ENCODE measurements at regions not wholly inside any gene's neighbourhood (a gene's known extent, or its start where the extent isn't known, plus 50 kb on each side); places are given as distances from the start of the nearest gene placed in this dataset.
A peak's percentile ranks its signal among the peaks of the same experiment; 100 is the strongest.

DNA sequence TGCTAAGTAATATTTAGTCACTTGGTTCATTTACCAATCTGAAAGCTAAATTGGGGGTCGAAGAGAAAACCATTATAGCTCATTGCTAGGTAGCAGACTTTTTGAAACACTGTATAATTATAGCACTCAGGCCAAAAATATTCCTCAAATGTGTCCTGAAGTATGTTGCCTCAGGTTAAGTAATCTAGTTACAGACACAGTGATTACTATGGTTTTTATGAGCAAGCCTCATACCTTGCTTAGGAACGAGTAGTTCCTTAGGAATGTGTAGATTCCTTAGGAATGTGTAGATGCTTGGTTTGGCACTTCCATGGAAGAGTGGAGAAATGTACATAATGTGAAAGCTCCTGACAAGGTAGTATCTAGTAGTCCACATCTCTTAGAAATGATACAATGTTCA lies 387.5 kb downstream of the LMO7 start:
- peak overlapping the region; percentile 0; the same call in 1 of the 2 replicates for H3K27ac Mint-ChIP-seq
- TF ChIP-seq, protein P1, sequence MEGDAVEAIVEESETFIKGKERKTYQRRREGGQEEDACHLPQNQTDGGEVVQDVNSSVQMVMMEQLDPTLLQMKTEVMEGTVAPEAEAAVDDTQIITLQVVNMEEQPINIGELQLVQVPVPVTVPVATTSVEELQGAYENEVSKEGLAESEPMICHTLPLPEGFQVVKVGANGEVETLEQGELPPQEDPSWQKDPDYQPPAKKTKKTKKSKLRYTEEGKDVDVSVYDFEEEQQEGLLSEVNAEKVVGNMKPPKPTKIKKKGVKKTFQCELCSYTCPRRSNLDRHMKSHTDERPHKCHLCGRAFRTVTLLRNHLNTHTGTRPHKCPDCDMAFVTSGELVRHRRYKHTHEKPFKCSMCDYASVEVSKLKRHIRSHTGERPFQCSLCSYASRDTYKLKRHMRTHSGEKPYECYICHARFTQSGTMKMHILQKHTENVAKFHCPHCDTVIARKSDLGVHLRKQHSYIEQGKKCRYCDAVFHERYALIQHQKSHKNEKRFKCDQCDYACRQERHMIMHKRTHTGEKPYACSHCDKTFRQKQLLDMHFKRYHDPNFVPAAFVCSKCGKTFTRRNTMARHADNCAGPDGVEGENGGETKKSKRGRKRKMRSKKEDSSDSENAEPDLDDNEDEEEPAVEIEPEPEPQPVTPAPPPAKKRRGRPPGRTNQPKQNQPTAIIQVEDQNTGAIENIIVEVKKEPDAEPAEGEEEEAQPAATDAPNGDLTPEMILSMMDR (IDR thresholded peaks at IDR 0.05) = no peak
- peaks cover 5% of the 10 kb centered on the region; the same call in 1 of the 2 replicates for H3K36me3 Mint-ChIP-seq (ENCODE audit: low read depth)
- peaks cover 5% of the 10 kb centered on the region; the same call in 1 of the 2 replicates for H3K9me3 Mint-ChIP-seq
- no peaks in the 10 kb centered on the region for H3K27me3 Mint-ChIP-seq (ENCODE audit: insufficient read depth)
- H3K4me1 Mint-ChIP-seq (ENCODE audit: low read depth) = peaks cover 16% of the 10 kb centered on the region
- DNase-seq = peak; percentile 54
- H3K4me3 Mint-ChIP-seq = no peak overlapping the region

DNA sequence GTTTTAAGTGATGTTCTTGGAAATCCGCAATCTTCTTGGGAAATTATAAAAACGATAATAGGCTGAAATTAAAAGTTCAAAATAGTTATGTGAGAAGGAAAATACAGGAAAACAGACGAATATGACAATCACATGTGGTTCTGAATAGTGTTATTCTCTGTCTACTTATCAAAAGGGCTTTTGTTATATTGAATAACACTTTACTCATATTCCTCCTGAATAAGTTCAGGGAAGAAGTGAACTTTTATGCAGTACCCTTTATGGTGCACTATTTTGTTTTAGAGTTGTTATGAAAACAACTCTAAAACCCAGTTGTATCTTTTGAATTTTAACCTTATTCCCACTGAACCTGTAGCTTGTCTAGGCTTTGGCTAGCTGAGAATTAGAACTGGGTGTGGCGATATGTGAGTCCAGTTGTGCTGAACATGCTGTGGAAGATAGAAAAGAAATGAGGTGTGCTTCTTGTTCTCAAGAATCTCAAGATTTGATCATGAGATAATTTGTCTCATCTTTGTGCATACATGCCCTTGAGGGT lies 384.4 kb downstream of the LMO7 start:
- no peak overlapping the region for H3K4me3 Mint-ChIP-seq
- TF ChIP-seq, protein P1 (IDR thresholded peaks at IDR 0.05) = no peak
- no peaks in the 10 kb centered on the region for H3K27me3 Mint-ChIP-seq (ENCODE audit: insufficient read depth)
- peaks cover 5% of the 10 kb centered on the region; the same call in 1 of the 2 replicates for H3K36me3 Mint-ChIP-seq (ENCODE audit: low read depth)
- peaks cover 17% of the 10 kb centered on the region for H3K4me1 Mint-ChIP-seq (ENCODE audit: low read depth)
- no peak overlapping the region for H3K27ac Mint-ChIP-seq
- no peak for DNase-seq
- peaks cover 5% of the 10 kb centered on the region; the same call in 1 of the 2 replicates for H3K9me3 Mint-ChIP-seq

DNA sequence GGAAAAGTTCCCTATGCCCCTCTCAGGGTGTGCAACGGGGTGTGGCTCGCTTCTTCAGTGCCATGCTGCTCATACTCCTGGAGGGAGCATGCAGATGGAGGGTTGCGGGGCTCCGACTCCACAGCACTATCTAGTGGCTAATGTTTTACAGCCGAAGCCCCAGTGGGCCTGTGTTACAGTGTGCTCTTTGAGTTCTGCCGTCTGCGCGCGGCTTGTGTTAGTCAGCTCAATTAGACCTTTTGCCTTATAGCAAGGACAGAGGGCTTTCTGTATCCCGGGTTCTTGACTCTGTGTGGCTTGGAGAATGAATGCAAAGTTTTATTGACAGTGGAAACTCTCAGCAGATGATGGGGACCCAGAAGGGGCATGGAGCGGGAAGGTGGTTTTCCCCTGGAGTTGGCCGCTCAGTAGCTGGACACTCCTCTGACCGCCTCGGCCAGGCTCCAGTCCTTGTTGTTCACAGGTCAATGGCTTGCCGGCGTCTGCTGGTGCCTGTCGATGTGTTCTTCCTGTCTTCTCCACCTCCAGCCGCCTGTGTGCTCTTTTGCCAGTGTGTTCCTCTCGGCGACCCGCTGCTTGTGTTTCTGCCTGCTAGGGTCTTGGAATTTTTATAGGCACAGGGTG lies 383.4 kb downstream of the LMO7 start:
- H3K27me3 Mint-ChIP-seq (ENCODE audit: insufficient read depth) = no peaks in the 10 kb centered on the region
- H3K9me3 Mint-ChIP-seq = peaks cover 5% of the 10 kb centered on the region; the same call in 1 of the 2 replicates
- H3K36me3 Mint-ChIP-seq (ENCODE audit: low read depth) = peaks cover 5% of the 10 kb centered on the region; the same call in 1 of the 2 replicates
- H3K27ac Mint-ChIP-seq = no peak overlapping the region
- TF ChIP-seq, protein P1 (IDR thresholded peaks at IDR 0.05) = peak; percentile 65
- peak; percentile 22 for DNase-seq
- peaks cover 27% of the 10 kb centered on the region for H3K4me1 Mint-ChIP-seq (ENCODE audit: low read depth)
- no peak overlapping the region for H3K4me3 Mint-ChIP-seq

DNA sequence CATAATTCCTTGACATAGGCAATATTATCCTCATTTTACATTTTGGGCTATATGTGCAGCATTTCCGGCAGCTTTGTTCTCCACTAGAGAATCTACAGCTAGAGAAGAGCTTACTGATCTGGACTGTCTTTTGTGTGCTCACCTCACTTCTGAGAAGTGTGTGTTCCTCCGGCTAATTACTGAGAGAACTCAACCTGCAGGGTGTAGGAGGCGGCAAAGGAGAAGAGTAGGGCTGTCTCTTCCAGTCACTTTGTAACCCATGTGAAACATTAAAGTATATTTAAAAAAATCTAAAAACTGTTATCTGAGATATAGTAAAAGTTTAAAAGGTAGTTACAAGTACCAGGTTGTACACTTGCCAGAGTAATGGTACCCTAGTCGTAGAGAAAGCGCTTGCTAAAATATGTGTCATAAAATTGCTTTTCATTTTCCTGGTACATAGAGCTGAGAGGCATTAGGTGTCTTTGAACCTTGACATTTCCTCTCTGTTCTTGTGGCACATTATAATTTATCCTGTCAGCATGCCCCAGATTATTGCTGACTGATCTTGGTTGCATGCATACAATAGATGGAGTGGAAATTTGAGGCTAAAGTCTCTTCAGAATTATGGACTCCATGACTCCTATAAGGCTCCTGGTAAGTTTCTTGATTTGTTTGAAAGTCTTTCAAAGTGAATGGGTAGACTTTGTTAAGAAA lies 381.9 kb downstream of the LMO7 start:
- Mint-ChIP-seq H3K27ac (no peak overlapping the region), H3K4me3 (no peak overlapping the region)
- TF ChIP-seq, protein P1 (IDR thresholded peaks at IDR 0.05) = no peak

DNA sequence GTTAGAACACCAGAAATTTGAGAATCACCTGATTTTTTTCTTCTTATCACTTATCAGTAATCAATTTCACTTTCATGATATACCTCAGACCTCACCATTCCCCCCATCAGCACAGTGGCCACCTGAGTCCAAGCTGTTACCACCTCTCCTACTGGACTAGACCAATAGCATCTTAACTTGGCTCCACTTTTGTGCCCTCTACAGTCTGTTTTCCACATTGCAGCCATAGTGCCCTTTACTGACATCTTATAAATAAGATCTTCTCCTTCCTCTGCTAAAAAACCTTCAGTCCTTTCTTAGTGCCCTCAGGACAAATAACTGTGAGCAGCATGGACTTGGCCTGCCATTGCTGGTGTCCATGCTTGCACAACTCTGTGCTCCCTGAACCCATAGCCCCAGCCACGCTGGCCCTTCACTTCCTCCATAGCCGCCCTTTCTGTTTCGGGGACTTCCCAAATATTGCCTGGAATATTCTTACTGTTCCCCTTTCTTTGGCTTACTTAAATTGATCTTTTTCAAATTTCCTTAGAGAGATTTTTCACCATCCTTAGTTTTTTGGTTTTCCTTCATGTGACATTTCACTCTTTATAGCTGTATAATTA lies 380.8 kb downstream of the LMO7 start:
- TF ChIP-seq, protein P1 (IDR thresholded peaks at IDR 0.05) = peak; percentile 73
- H3K27me3 Mint-ChIP-seq (ENCODE audit: insufficient read depth) = no peaks in the 10 kb centered on the region
- H3K36me3 Mint-ChIP-seq (ENCODE audit: low read depth) = no peaks in the 10 kb centered on the region
- H3K27ac Mint-ChIP-seq = no peak overlapping the region
- peaks cover 31% of the 10 kb centered on the region for H3K4me1 Mint-ChIP-seq (ENCODE audit: low read depth)
- no peak for DNase-seq
- no peaks in the 10 kb centered on the region for H3K9me3 Mint-ChIP-seq
- H3K4me3 Mint-ChIP-seq = no peak overlapping the region

More for the DNA sequence above, 381.9 kb downstream of the LMO7 start:
- no peak for DNase-seq
- Mint-ChIP-seq H3K9me3 (no peaks in the 10 kb centered on the region), H3K27me3 (ENCODE audit: insufficient read depth) (no peaks in the 10 kb centered on the region), H3K36me3 (ENCODE audit: low read depth) (no peaks in the 10 kb centered on the region), H3K4me1 (ENCODE audit: low read depth) (peaks cover 24% of the 10 kb centered on the region)
